Keratinocyte (primary cell): ENCODE measurements at regions not wholly inside any gene's neighbourhood (a gene's known extent, or its start where the extent isn't known, plus 50 kb on each side); places are given as distances from the start of the nearest gene placed in this dataset.

ENCODE experiments used
- CTCF ChIP-seq, 3 experiments: IDR thresholded peaks in 1 of 3; conservative IDR thresholded peaks in 1 of 3; optimal IDR thresholded peaks in 1 of 3; 2 replicates in 2 of 3; 3 replicates in 1 of 3; pipeline versions ENCODE3 to v1.5.1; 2011; ENCODE audit warnings: low read length in 3 of 3, mild to moderate bottlenecking in 3 of 3, moderate library complexity in 2 of 3, control low read depth in 1 of 3, inconsistent platforms in 1 of 3; ENCODE audit not compliant: insufficient read depth in 2 of 3; ENCODE audit errors: extremely low read depth in 1 of 3
- EZH2 ChIP-seq: IDR thresholded peaks from one replicate; pipeline ENCODE4 v1.6.1; 2012; ENCODE audit warnings: inconsistent platforms, mild to moderate bottlenecking, low read length, moderate library complexity

- TF ChIP-seq CTCF (optimal IDR thresholded peaks at IDR 0.05 in 1 of 3, IDR thresholded peaks at IDR 0.05 in 1 of 3, conservative IDR thresholded peaks at IDR 0.05 in 1 of 3; ENCODE audit: extremely low read depth in 1 of 3, insufficient read depth in 2 of 3, low read length in 3 of 3) = no peak
- TF ChIP-seq EZH2 = no peak
Measured at GRCh38 chr4:1557221-1557597, 126.9 kb downstream of the FAM53A start.
